ENCODE measurements at regions not wholly inside any gene's neighbourhood (a gene's known extent, or its start where the extent isn't known, plus 50 kb on each side); places are given as distances from the start of the nearest gene placed in this dataset.

DNA sequence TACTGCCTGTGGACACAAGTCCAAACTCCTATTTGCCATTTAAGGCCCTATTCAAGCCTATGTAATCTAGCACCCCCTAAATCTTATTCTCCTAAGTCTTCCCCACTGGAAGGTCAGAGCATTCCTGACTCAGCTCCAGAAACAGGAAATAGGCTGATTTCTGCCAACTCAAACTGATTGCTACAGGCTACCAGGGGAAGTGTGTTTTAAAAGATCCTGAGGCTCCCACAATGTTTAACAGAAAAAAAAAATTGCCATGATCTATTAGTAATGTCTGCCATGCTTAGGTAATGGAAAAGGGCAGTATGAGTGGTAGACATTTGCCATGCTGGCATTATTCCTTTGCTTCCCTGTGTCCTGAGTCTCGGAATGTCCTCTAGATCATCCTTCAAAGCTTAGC is 65.8 kb upstream of the BRINP1 start:
- TF ChIP-seq CTCF (IDR thresholded peaks at IDR 0.05; ENCODE audit: low read length), result no peak
- TF ChIP-seq EZH2 (IDR thresholded peaks at IDR 0.05; ENCODE audit: borderline replicate concordance, low read length), result no peak
- H3K9me2 ChIP-seq (ENCODE audit: low read depth, low read length), result no peaks in the 10 kb centered on the region
- no peaks in the 10 kb centered on the region for H3K79me2 ChIP-seq (ENCODE audit: insufficient read depth, low read length)
- no peaks in the 10 kb centered on the region for H3K27me3 ChIP-seq (ENCODE audit: insufficient read depth, low read length)
- H3K27ac ChIP-seq (ENCODE audit: low read depth, low read length, poor library complexity, severe bottlenecking), result no peak overlapping the region
- no peak overlapping the region for H3K4me3 ChIP-seq (ENCODE audit: low read depth, low read length, poor library complexity, severe bottlenecking)
- H2AFZ ChIP-seq (ENCODE audit: low read length), result no peak overlapping the region
- no peak overlapping the region for H3K9ac ChIP-seq (ENCODE audit: low read length)
- no peaks in the 10 kb centered on the region for H4K20me1 ChIP-seq (ENCODE audit: insufficient read depth, low read length)
- H3K36me3 ChIP-seq (ENCODE audit: insufficient read depth, low read length), result no peaks in the 10 kb centered on the region
- no peak overlapping the region for H3K4me2 ChIP-seq (ENCODE audit: low read length)
- H3K4me1 ChIP-seq (ENCODE audit: insufficient read depth, low read length, severe bottlenecking), result no peaks in the 10 kb centered on the region
- no peaks in the 10 kb centered on the region for H3F3A ChIP-seq (ENCODE audit: insufficient read depth, low read length)
- no peaks in the 10 kb centered on the region for H3K9me3 ChIP-seq (ENCODE audit: low read length)

GRCh38 chr9:119432428-119432827 is 63.2 kb upstream of the BRINP1 start:
- Histone ChIP-seq H3K4me2 (ENCODE audit: low read length) (no peak overlapping the region), H4K20me1 (ENCODE audit: insufficient read depth, low read length) (no peaks in the 10 kb centered on the region), H3K36me3 (ENCODE audit: insufficient read depth, low read length) (no peaks in the 10 kb centered on the region), H3K4me3 (ENCODE audit: low read depth, low read length, poor library complexity, severe bottlenecking) (no peak overlapping the region), H2AFZ (ENCODE audit: low read length) (no peak overlapping the region), H3K4me1 (ENCODE audit: insufficient read depth, low read length, severe bottlenecking) (no peaks in the 10 kb centered on the region), H3K79me2 (ENCODE audit: insufficient read depth, low read length) (no peaks in the 10 kb centered on the region), H3F3A (ENCODE audit: insufficient read depth, low read length) (no peaks in the 10 kb centered on the region), H3K9ac (ENCODE audit: low read length) (no peak overlapping the region), H3K9me2 (ENCODE audit: low read depth, low read length) (no peaks in the 10 kb centered on the region), H3K27me3 (ENCODE audit: insufficient read depth, low read length) (no peaks in the 10 kb centered on the region), H3K27ac (ENCODE audit: low read depth, low read length, poor library complexity, severe bottlenecking) (no peak overlapping the region), H3K9me3 (ENCODE audit: low read length) (no peaks in the 10 kb centered on the region)
- TF ChIP-seq CTCF (IDR thresholded peaks at IDR 0.05; ENCODE audit: low read length) (no peak), EZH2 (IDR thresholded peaks at IDR 0.05; ENCODE audit: borderline replicate concordance, low read length) (no peak)

DNA sequence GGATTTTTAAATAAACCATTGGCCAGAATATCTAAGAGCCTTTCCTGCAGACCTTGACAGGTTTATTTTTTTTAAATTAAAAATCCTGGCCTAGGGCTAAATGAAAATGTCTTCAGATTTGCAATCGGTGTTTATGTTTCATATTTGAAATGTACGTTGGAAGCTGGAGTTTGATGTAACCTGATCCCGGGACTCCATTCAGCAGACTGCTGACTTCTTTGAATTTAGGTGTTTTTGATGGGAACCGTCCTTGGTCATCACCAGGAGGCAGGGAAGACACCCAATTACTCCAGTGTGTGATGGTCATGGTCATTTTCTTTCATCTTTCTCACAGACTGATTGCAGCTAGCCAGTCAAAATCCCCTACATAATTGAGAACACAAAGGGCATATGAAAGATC is 60.1 kb upstream of the BRINP1 start:
- Histone ChIP-seq H3K4me1 (ENCODE audit: insufficient read depth, low read length, severe bottlenecking) (no peaks in the 10 kb centered on the region), H2AFZ (ENCODE audit: low read length) (no peak overlapping the region), H3K36me3 (ENCODE audit: insufficient read depth, low read length) (no peaks in the 10 kb centered on the region), H3K27me3 (ENCODE audit: insufficient read depth, low read length) (no peaks in the 10 kb centered on the region), H3K9me2 (ENCODE audit: low read depth, low read length) (no peaks in the 10 kb centered on the region), H3K4me3 (ENCODE audit: low read depth, low read length, poor library complexity, severe bottlenecking) (no peak overlapping the region), H3K27ac (ENCODE audit: low read depth, low read length, poor library complexity, severe bottlenecking) (no peak overlapping the region), H3F3A (ENCODE audit: insufficient read depth, low read length) (no peaks in the 10 kb centered on the region), H4K20me1 (ENCODE audit: insufficient read depth, low read length) (no peaks in the 10 kb centered on the region), H3K9me3 (ENCODE audit: low read length) (no peaks in the 10 kb centered on the region), H3K4me2 (ENCODE audit: low read length) (no peak overlapping the region), H3K79me2 (ENCODE audit: insufficient read depth, low read length) (no peaks in the 10 kb centered on the region), H3K9ac (ENCODE audit: low read length) (no peak overlapping the region)
- TF ChIP-seq EZH2 (IDR thresholded peaks at IDR 0.05; ENCODE audit: borderline replicate concordance, low read length) (no peak), CTCF (IDR thresholded peaks at IDR 0.05; ENCODE audit: low read length) (no peak)

All from OCI-LY1 (cell line).